ENCODE measurements at regions not wholly inside any gene's neighbourhood (a gene's known extent, or its start where the extent isn't known, plus 50 kb on each side); places are given as distances from the start of the nearest gene placed in this dataset.

DNA sequence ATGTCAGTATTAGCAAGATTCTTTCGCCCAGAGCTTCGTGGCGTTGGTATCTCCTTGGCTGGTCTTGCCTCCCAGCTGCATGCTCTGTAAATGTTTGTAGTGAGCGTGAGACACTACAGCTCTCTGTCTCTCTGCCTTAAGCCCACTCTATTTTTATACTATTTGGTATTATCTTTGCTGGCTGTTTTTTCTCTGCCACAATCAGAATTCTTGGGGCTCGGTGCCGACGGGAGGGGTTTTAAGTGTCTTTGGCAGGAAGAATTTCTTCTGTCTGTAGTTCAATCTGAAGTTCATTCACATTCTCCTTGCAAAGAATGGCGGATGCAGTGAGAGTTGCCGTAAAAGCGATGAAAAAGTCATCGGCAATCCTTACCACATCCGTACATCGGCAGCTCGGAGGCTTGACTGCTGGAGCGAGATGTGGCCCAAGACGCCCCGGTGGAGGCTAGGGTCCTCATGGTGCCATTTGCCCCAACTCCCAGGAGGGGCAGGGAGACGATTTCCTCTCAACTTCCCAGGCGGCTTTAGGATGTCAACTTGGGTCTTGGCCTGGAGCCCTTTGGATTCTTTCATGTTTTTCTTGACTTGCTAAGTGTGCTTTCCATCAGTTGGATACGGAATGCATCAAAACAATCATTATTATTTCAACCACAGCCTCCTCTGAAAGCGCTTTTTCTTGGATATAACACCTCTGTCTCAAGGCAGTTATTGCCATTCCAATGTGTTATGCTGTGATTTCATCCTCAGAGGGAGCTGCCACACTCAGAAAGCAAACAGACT lies 132.3 kb upstream of the SDK2 start:
- POLR2A ChIA-PET, result no interaction called here
- TF ChIP-seq SP1 (IDR thresholded peaks at IDR 0.05), result no peak
- TF ChIP-seq CTBP1 (IDR thresholded peaks at IDR 0.05; ENCODE audit: borderline replicate concordance), result no peak
- TF ChIP-seq ARNT (IDR thresholded peaks at IDR 0.05), result no peak
- no peak for TF ChIP-seq ZNF384 (IDR thresholded peaks at IDR 0.05)
- no peak for TF ChIP-seq SUZ12 (IDR thresholded peaks at IDR 0.05)
- CTCF ChIA-PET, result no interaction called here
- no peak for DNase-seq (ENCODE audit: extremely low spot score)

DNA sequence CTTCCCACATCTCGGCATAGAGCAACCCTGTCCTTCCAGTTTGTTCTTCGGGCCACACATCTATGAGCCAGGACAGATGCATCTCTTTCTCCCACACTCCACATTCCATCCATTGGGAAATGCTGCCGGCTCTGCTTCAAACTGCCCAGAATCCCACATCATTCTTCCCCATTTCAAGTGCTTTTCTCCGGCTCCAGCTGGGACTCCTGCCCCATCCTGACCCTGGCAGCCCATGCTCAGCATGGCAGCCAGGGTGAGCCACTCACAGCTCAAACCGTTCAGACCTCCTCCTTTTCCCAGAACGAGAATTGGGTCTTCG lies 132.8 kb upstream of the SDK2 start:
- no peak for DNase-seq (ENCODE audit: extremely low spot score)
- ChIA-PET CTCF (no interaction called here), POLR2A (no interaction called here)
- TF ChIP-seq TARDBP (IDR thresholded peaks at IDR 0.05) (no peak), FOXA1 (IDR thresholded peaks at IDR 0.05) (no peak), ARNT (IDR thresholded peaks at IDR 0.05) (no peak)

DNA sequence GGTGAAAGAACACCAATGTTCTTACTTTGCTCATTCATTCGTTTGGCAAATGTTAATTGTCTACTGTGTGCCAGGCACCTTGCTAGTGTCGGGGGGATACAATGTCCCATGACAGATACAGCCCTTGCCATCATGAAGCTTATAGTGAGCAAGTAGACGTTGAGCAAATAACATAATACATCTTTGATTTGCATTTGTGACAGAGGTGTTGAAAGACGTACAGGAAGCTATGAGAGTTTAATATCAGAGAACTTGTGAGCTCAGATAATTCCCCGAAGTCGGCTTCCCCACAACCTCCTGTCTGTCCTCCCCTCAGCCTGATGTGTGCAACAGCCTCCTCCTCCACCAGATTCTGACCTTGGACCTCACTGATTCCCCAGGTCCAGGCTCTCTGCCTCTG lies 138.0 kb upstream of the SDK2 start:
- no peak for TF ChIP-seq HDGF (IDR thresholded peaks at IDR 0.05; ENCODE audit: borderline replicate concordance)
- no peak for TF ChIP-seq LEF1 (IDR thresholded peaks at IDR 0.05; ENCODE audit: borderline replicate concordance)
- TF ChIP-seq CTBP1 (IDR thresholded peaks at IDR 0.05; ENCODE audit: borderline replicate concordance), result no peak
- no peak for TF ChIP-seq SUZ12 (IDR thresholded peaks at IDR 0.05)
- TF ChIP-seq TARDBP (IDR thresholded peaks at IDR 0.05), result no peak
- TF ChIP-seq FOXK2 (IDR thresholded peaks at IDR 0.05), result no peak
- no peak for TF ChIP-seq L3MBTL2 (conservative IDR thresholded peaks at IDR 0.05)
- TF ChIP-seq ZNF384 (IDR thresholded peaks at IDR 0.05), result no peak
- no peak for TF ChIP-seq FOXM1 (IDR thresholded peaks at IDR 0.05; ENCODE audit: borderline replicate concordance)
- TF ChIP-seq, protein P1, sequence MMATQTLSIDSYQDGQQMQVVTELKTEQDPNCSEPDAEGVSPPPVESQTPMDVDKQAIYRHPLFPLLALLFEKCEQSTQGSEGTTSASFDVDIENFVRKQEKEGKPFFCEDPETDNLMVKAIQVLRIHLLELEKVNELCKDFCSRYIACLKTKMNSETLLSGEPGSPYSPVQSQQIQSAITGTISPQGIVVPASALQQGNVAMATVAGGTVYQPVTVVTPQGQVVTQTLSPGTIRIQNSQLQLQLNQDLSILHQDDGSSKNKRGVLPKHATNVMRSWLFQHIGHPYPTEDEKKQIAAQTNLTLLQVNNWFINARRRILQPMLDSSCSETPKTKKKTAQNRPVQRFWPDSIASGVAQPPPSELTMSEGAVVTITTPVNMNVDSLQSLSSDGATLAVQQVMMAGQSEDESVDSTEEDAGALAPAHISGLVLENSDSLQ (IDR thresholded peaks at IDR 0.05), result no peak
- no peak for TF ChIP-seq SP1 (IDR thresholded peaks at IDR 0.05)
- no peak for TF ChIP-seq NFRKB (IDR thresholded peaks at IDR 0.05)
- no peak for TF ChIP-seq FOXA1 (IDR thresholded peaks at IDR 0.05)
- no peak for TF ChIP-seq ARNT (IDR thresholded peaks at IDR 0.05)
- no peak for TF ChIP-seq BHLHE40 (IDR thresholded peaks at IDR 0.05; ENCODE audit: borderline replicate concordance)
- TF ChIP-seq ELF4 (IDR thresholded peaks at IDR 0.05), result no peak
- CTCF ChIA-PET, result interaction anchor here (0.6 to 0.7 kb wide), 2 partner anchors 210 to 360 kb away, joined by 3 to 4 read pairs; no protein-coding TSS in a partner anchor
- POLR2A ChIA-PET, result no interaction called here
- no peak for DNase-seq (ENCODE audit: extremely low spot score)

DNA sequence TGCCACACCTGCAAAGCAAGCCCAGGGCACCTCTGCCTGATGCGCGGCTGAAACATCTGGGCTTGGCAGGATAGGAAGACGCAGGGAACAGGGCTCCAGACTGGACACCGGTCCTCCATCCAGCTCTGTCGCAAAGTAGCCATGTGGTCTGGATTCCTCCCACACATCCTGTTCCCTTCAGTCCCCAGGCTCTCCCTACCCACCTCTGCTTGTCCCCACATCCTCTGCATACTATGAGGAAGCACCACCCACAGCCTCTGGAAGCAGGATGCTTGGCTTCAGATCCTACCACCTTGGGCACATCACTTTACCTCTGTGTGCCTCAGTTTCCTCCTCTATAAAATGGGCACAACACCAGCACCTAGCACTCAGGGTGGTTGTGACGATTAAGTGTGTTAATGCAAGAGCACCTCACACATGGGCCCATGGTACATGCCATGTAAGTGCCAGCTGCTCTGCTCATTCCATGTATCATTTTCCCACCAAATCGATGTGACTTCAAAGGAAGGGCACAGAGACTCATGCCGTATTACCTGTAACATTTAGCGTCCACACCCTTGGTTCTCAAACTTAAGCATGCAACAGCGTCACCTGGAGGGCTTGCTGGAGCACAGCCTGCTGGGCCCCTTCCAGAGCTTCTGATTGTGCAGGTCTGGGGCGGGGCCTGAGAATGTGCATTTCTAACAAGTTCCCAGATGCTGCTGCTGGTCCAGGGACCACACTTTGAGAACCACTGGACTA lies 138.6 kb upstream of the SDK2 start:
- ChIA-PET POLR2A (no interaction called here), CTCF (interaction anchor here (0.6 to 0.7 kb wide), 2 partner anchors 210 to 361 kb away, joined by 3 to 4 read pairs; no protein-coding TSS in a partner anchor)
- no peak for DNase-seq (ENCODE audit: extremely low spot score)
- no peak for TF ChIP-seq CTBP1 (IDR thresholded peaks at IDR 0.05; ENCODE audit: borderline replicate concordance)
- TF ChIP-seq TARDBP (IDR thresholded peaks at IDR 0.05), result no peak
- no peak for TF ChIP-seq SP1 (IDR thresholded peaks at IDR 0.05)
- TF ChIP-seq FOXK2 (IDR thresholded peaks at IDR 0.05), result no peak
- TF ChIP-seq FOXA1 (IDR thresholded peaks at IDR 0.05), result no peak
- TF ChIP-seq NFRKB (IDR thresholded peaks at IDR 0.05), result no peak
- TF ChIP-seq ZNF384 (IDR thresholded peaks at IDR 0.05), result no peak
- no peak for TF ChIP-seq FOXM1 (IDR thresholded peaks at IDR 0.05; ENCODE audit: borderline replicate concordance)
- TF ChIP-seq SUZ12 (IDR thresholded peaks at IDR 0.05), result no peak
- TF ChIP-seq L3MBTL2 (conservative IDR thresholded peaks at IDR 0.05), result no peak
- TF ChIP-seq, protein P1 (IDR thresholded peaks at IDR 0.05), result no peak
- no peak for TF ChIP-seq ELF4 (IDR thresholded peaks at IDR 0.05)
- no peak; the same call in 1 of the 2 replicates for TF ChIP-seq LEF1 (IDR thresholded peaks at IDR 0.05; ENCODE audit: borderline replicate concordance)
- no peak for TF ChIP-seq ARNT (IDR thresholded peaks at IDR 0.05)

DNA sequence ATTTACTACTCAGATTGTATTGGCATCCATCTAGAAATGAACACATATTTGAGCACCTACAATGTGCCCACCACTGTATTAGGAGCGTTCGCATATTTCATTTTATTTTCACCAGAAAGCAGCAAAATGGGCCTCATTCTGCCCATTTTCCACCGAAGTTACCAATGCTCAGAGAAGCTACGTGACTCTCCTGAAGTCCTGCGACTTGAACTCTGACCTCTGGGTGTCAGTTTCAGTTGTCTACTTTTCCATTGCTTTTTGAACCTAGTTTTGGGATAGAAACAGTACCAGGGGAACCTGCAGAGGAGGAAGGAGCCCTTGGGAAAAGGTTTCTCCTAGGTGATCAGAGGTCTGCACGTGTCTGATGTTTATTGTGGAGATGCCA lies 139.1 kb upstream of the SDK2 start:
- TF ChIP-seq FOXM1 (IDR thresholded peaks at IDR 0.05; ENCODE audit: borderline replicate concordance), result no peak
- TF ChIP-seq LEF1 (IDR thresholded peaks at IDR 0.05; ENCODE audit: borderline replicate concordance), result no peak
- no peak for TF ChIP-seq ZNF384 (IDR thresholded peaks at IDR 0.05)
- no peak for TF ChIP-seq NFRKB (IDR thresholded peaks at IDR 0.05)
- no peak for TF ChIP-seq ARNT (IDR thresholded peaks at IDR 0.05)
- POLR2A ChIA-PET, result no interaction called here
- CTCF ChIA-PET, result no interaction called here
- no peak for DNase-seq (ENCODE audit: extremely low spot score)

DNA sequence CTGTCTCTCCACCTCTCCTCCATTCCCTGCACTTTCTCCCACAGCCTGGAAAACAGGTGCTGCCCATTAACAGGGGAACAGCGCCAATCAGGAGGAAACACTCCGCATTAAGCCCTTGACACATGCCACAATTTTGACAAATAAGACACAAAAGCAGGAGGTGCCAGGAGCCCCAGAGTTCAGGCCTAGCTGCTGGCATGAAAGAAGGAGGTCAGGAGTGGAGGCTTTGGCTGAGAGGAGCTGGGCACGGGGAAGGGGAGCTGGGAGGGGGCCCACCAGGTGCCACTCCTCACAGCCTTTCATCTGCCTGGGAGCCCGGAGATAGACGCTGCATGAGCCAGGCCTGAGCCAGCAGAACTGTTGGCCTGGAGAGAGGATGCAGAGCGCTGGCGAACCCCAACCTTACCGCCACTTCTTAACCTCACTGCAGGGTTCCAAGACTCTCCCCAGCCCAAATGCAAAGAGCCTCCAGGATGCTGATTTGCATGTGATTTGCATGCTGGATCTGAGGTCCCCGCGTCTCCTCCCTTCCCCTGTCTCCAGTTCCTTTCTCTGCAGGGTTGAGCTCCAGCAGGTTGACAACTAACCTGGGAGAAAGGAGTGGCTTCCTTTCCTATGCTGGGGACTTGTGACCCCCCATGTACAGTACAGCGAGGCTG lies 139.8 kb upstream of the SDK2 start:
- DNase-seq (ENCODE audit: extremely low spot score), result no peak
- POLR2A ChIA-PET, result no interaction called here
- TF ChIP-seq TARDBP (IDR thresholded peaks at IDR 0.05), result no peak
- TF ChIP-seq, protein P1 (IDR thresholded peaks at IDR 0.05), result no peak
- no peak for TF ChIP-seq LEF1 (IDR thresholded peaks at IDR 0.05; ENCODE audit: borderline replicate concordance)
- no peak for TF ChIP-seq SP1 (IDR thresholded peaks at IDR 0.05)
- no peak for TF ChIP-seq L3MBTL2 (conservative IDR thresholded peaks at IDR 0.05)
- TF ChIP-seq CTBP1 (IDR thresholded peaks at IDR 0.05; ENCODE audit: borderline replicate concordance), result no peak
- TF ChIP-seq HDGF (IDR thresholded peaks at IDR 0.05; ENCODE audit: borderline replicate concordance), result no peak
- no peak for TF ChIP-seq FOXK2 (IDR thresholded peaks at IDR 0.05)
- TF ChIP-seq BHLHE40 (IDR thresholded peaks at IDR 0.05; ENCODE audit: borderline replicate concordance), result no peak
- no peak for TF ChIP-seq FOXM1 (IDR thresholded peaks at IDR 0.05; ENCODE audit: borderline replicate concordance)
- TF ChIP-seq SUZ12 (IDR thresholded peaks at IDR 0.05), result no peak
- TF ChIP-seq ARNT (IDR thresholded peaks at IDR 0.05), result no peak
- no peak for TF ChIP-seq ZNF384 (IDR thresholded peaks at IDR 0.05)
- no peak for TF ChIP-seq ELF4 (IDR thresholded peaks at IDR 0.05)
- no peak for TF ChIP-seq NFRKB (IDR thresholded peaks at IDR 0.05)
- TF ChIP-seq FOXA1 (IDR thresholded peaks at IDR 0.05), result no peak
- CTCF ChIA-PET, result interaction anchor here (0.8 to 1.1 kb wide), 2 partner anchors 28 to 74 kb away, joined by 3 read pairs; no protein-coding TSS in a partner anchor

Measured in HEK293T (cell line).